Hepatocyte (in vitro differentiated cells): ENCODE measurements at regions not wholly inside any gene's neighbourhood (a gene's known extent, or its start where the extent isn't known, plus 50 kb on each side); places are given as distances from the start of the nearest gene placed in this dataset.

Source experiments
- DNase-seq: peaks from one replicate; pipeline ENCODE4 v3.0.0-alpha.2; 2016; ENCODE audit warnings: low spot score
- H2AFZ ChIP-seq: fragments of 200-600 bp; sonication (generic); 2 replicates; pipeline ENCODE4 v1.6.0; 2016; ENCODE audit warnings: antibody characterized with exemption, mild to moderate bottlenecking
- H3K27ac ChIP-seq: fragments of 200-600 bp; sonication (generic); 2 replicates; pipeline ENCODE4 v1.5.1; 2016; ENCODE audit warnings: mild to moderate bottlenecking
- H3K27me3 ChIP-seq: fragments of 200-600 bp; sonication (generic); 2 replicates; pipeline ENCODE4 v1.6.1; 2016
- H3K36me3 ChIP-seq: fragments of 200-600 bp; sonication (generic); replicated peaks from 2 replicates; pipeline ENCODE4 v1.5.1; 2016; ENCODE audit warnings: low read depth; ENCODE audit not compliant: insufficient read depth
- H3K4me1 ChIP-seq: fragments of 200-600 bp; sonication (generic); 2 replicates; pipeline ENCODE4 v1.5.1; 2016; ENCODE audit warnings: mild to moderate bottlenecking, moderate library complexity; ENCODE audit not compliant: insufficient read depth
- H3K4me2 ChIP-seq: fragments of 200-600 bp; sonication (generic); 2 replicates; pipeline ENCODE4 v1.6.0; 2016
- H3K4me3 ChIP-seq: fragments of 200-600 bp; sonication (generic); 2 replicates; pipeline ENCODE4 v1.5.1; 2016; ENCODE audit warnings: mild to moderate bottlenecking
- H3K79me2 ChIP-seq: fragments of 200-600 bp; sonication (generic); 2 replicates; pipeline ENCODE4 v1.6.0; 2017; ENCODE audit warnings: mild to moderate bottlenecking
- H3K9me2 ChIP-seq: fragments of 200-600 bp; sonication (generic); replicated peaks from 2 replicates; pipeline ENCODE4 v1.6.0; 2017; ENCODE audit warnings: mild to moderate bottlenecking; ENCODE audit not compliant: insufficient read depth
- H3K9me3 ChIP-seq: fragments of 200-600 bp; sonication (generic); 2 replicates; pipeline ENCODE4 v1.5.1; 2016; ENCODE audit warnings: low read depth, mild to moderate bottlenecking
- H4K20me1 ChIP-seq: fragments of 200-600 bp; sonication (generic); 2 replicates; pipeline ENCODE4 v1.6.0; 2016; ENCODE audit warnings: mild to moderate bottlenecking; ENCODE audit not compliant: insufficient read depth, poor library complexity, severe bottlenecking
- EZH2 ChIP-seq: fragments of 200-600 bp; sonication (generic); IDR thresholded peaks from 2 replicates; pipeline ENCODE4 v1.6.1; 2016; ENCODE audit warnings: antibody characterized with exemption, mild to moderate bottlenecking, borderline replicate concordance
- EZH2phosphoT487 ChIP-seq: fragments of 200-600 bp; sonication (generic); IDR thresholded peaks from one replicate; pipeline ENCODE4 v1.6.1; 2018; ENCODE audit warnings: antibody characterized with exemption, mild to moderate bottlenecking, low read depth, moderate library complexity; ENCODE audit not compliant: unreplicated experiment, severe bottlenecking
- WGBS: methylation state at CpG from one replicate; pipeline ENCODE4 v1.1.6; 2016; ENCODE audit warnings: low lambda C conversion rate; ENCODE audit errors: missing lambda C conversion rate; 5-methylcytosine and 5-hydroxymethylcytosine counted together
- TF ChIP-seq, protein P1 (sequence below): fragments of 200-600 bp; sonication (generic); IDR thresholded peaks from 2 replicates; pipeline ENCODE4 v1.5.1; 2016; ENCODE audit warnings: antibody characterized with exemption, mild to moderate bottlenecking; ENCODE audit not compliant: poor library complexity

DNA sequence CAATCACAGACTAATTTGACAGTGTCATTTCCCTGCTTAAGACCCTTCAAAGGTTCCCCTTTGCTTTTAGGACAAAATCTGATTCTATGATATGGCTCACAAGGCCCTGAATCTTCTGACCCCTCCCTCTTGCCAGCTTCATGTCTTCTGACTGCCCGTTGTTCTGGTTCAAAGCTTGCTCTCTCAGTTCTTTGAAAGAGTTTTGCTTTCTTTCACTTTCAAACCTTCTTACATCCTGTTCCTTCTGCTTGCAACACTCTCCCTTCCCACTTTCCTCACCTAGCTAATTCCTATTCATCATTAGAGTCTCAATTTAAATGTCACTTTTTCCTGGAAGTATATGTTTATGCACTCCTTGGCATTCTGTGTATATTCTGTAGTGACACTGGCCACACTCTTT, 299.2 kb downstream of the IDS start:
- Histone ChIP-seq H2AFZ (no peak overlapping the region), H3K36me3 (no peaks in the 10 kb centered on the region), H3K4me1 (no peaks in the 10 kb centered on the region), H3K27ac (no peak overlapping the region), H3K79me2 (no peaks in the 10 kb centered on the region), H3K9me2 (no peaks in the 10 kb centered on the region), H3K27me3 (no peaks in the 10 kb centered on the region), H4K20me1 (no peaks in the 10 kb centered on the region), H3K4me3 (no peak overlapping the region), H3K4me2 (no peak overlapping the region), H3K9me3 (no peaks in the 10 kb centered on the region)
- no peak for TF ChIP-seq EZH2phosphoT487
- TF ChIP-seq EZH2 = no peak
- TF ChIP-seq, protein P1, sequence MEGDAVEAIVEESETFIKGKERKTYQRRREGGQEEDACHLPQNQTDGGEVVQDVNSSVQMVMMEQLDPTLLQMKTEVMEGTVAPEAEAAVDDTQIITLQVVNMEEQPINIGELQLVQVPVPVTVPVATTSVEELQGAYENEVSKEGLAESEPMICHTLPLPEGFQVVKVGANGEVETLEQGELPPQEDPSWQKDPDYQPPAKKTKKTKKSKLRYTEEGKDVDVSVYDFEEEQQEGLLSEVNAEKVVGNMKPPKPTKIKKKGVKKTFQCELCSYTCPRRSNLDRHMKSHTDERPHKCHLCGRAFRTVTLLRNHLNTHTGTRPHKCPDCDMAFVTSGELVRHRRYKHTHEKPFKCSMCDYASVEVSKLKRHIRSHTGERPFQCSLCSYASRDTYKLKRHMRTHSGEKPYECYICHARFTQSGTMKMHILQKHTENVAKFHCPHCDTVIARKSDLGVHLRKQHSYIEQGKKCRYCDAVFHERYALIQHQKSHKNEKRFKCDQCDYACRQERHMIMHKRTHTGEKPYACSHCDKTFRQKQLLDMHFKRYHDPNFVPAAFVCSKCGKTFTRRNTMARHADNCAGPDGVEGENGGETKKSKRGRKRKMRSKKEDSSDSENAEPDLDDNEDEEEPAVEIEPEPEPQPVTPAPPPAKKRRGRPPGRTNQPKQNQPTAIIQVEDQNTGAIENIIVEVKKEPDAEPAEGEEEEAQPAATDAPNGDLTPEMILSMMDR = no peak
- DNase-seq = no peak
- WGBS = 81% methylated on average over 1 of the region's 1 CpG

DNA sequence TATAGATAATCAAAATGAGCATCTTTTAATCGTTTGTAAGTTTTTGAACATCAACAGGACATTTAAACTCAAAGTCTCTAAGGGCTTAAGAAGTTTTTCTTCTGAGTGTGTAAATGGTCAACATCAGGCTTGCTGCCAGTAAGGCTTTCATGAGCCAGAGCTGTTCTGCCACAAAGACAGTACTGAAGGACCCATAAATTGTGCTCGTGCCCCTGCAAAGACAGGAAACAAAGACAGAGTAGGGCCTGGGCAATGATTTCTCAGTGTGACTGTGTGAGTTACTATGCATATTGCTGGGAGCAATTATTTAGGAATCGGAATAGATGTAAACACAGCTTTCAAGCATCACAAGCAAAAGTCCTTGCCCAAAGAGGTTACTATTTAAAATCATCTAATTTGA, 300.0 kb downstream of the IDS start:
- Histone ChIP-seq H3K27me3 (no peaks in the 10 kb centered on the region), H4K20me1 (no peaks in the 10 kb centered on the region), H3K4me3 (no peak overlapping the region), H3K36me3 (no peaks in the 10 kb centered on the region), H3K4me2 (no peak overlapping the region), H2AFZ (no peak overlapping the region), H3K9me3 (no peaks in the 10 kb centered on the region), H3K9me2 (no peaks in the 10 kb centered on the region), H3K79me2 (no peaks in the 10 kb centered on the region), H3K4me1 (no peaks in the 10 kb centered on the region), H3K27ac (no peak overlapping the region)
- DNase-seq = no peak
- TF ChIP-seq, protein P1 = no peak
- WGBS = 42% methylated on average over 3 of the region's 3 CpGs

- DNase-seq = no peak
- 92% methylated on average over 4 of the region's 4 CpGs for WGBS
- no peak overlapping the region for H2AFZ ChIP-seq
- H3K9me2 ChIP-seq = no peaks in the 10 kb centered on the region
- no peaks in the 10 kb centered on the region for H3K79me2 ChIP-seq
- H3K4me1 ChIP-seq = no peaks in the 10 kb centered on the region
- TF ChIP-seq EZH2phosphoT487 = no peak
- no peak for TF ChIP-seq EZH2
- no peaks in the 10 kb centered on the region for H3K27me3 ChIP-seq
- H3K4me3 ChIP-seq = no peak overlapping the region
- no peaks in the 10 kb centered on the region for H3K9me3 ChIP-seq
- H3K4me2 ChIP-seq = no peak overlapping the region
- no peaks in the 10 kb centered on the region for H3K36me3 ChIP-seq
- H3K27ac ChIP-seq = no peak overlapping the region
- no peaks in the 10 kb centered on the region for H4K20me1 ChIP-seq
Observed at GRCh38 chrX:149199734-149200133, 305.4 kb downstream of the IDS start.

DNA sequence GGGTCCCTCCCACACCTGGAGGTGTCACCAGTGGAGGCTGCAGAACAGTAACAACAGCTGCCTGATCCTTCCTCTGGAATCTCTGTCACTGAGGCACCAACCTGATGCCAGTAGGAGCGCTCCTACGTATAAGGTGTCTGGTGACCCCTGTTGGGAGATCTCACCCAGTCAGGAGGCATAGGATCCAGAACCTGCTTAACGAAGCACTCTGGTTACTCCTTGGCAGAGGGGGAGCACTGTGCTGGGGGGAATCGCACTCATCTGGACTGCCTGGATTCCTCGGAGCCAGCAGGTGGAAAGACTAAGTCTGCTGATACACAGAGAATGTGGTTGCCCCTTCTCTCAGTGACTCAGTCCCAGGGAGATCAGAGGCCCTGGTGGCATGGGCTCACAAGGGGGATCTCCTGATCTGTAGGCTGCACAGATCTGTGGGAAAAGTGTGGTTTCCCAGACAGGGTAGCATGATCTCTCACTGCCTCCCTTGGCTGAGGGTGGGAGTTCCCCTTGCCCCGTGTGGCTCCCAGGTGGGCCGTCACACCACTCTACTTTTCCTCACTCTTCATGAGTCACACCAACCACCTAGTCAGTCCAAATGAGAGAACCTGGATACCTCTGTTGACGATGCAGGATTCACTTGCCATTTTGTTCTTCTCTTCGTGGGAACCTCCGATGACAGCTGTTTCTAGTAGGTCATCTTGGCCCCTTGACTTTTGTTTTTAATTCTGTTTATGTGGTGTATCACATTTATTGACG, 305.9 kb downstream of the IDS start:
- H3K9me2 ChIP-seq = no peaks in the 10 kb centered on the region
- TF ChIP-seq, protein P1 = no peak
- TF ChIP-seq EZH2phosphoT487 (no peak), EZH2 (no peak)
- no peaks in the 10 kb centered on the region for H3K9me3 ChIP-seq
- no peak overlapping the region for H3K4me3 ChIP-seq
- no peak overlapping the region for H2AFZ ChIP-seq
- no peak for DNase-seq
- H3K27me3 ChIP-seq = no peaks in the 10 kb centered on the region
- 79% methylated on average over 11 of the region's 11 CpGs for WGBS
- no peaks in the 10 kb centered on the region for H3K4me1 ChIP-seq
- H3K4me2 ChIP-seq = no peak overlapping the region
- no peaks in the 10 kb centered on the region for H4K20me1 ChIP-seq
- no peaks in the 10 kb centered on the region for H3K79me2 ChIP-seq
- H3K27ac ChIP-seq = no peak overlapping the region
- no peaks in the 10 kb centered on the region for H3K36me3 ChIP-seq
